NCI-H446 treated with DMSO at 0.1 percent for 48 hours (cell line): ENCODE measurements at regions not wholly inside any gene's neighbourhood (a gene's known extent, or its start where the extent isn't known, plus 50 kb on each side); places are given as distances from the start of the nearest gene placed in this dataset.
"Not testable (repeated sequence)": the region's sequence is repeated elsewhere in the genome, so short reads cannot be mapped to it uniquely, and the experiment has no call there.

Experiments
- DNase-seq: peaks from one replicate; lab custom pipeline; 2025; lab: John Stamatoyannopoulos, UW

- no peak for DNase-seq
Observed at GRCh38 chr5:1731091-1731639, 68.5 kb downstream of the MRPL36 start.

- DNase-seq = no peak
Observed at GRCh38 chr5:1730487-1730847, 69.2 kb downstream of the MRPL36 start.

- DNase-seq = no peak
Observed at GRCh38 chr5:1729641-1730486, 69.8 kb downstream of the MRPL36 start.

- no peak for DNase-seq
Observed at GRCh38 chr5:1728846-1729245, 70.8 kb downstream of the MRPL36 start.

GRCh38 chr5:1727571-1727970 lies 72.1 kb downstream of the MRPL36 start:
- DNase-seq = no peak

- DNase-seq = no peak
Observed at GRCh38 chr5:1726956-1727355, 72.7 kb downstream of the MRPL36 start.

- no peak for DNase-seq
Observed at GRCh38 chr5:1726469-1726865, 73.2 kb downstream of the MRPL36 start.

GRCh38 chr5:1725641-1726468 lies 73.8 kb downstream of the MRPL36 start:
- no peak for DNase-seq

GRCh38 chr5:1724822-1725602 lies 74.6 kb downstream of the MRPL36 start:
- no peak for DNase-seq

- no peak for DNase-seq
Observed at GRCh38 chr5:1723957-1724821, 75.4 kb downstream of the MRPL36 start.

- no peak for DNase-seq
Observed at GRCh38 chr5:1723476-1723875, 76.2 kb downstream of the MRPL36 start.

- DNase-seq = no peak
Observed at GRCh38 chr5:1722877-1723276, 76.8 kb downstream of the MRPL36 start.

- no peak for DNase-seq
Observed at GRCh38 chr5:1720396-1721110, 79.1 kb downstream of the MRPL36 start.

GRCh38 chr5:1719860-1720259 lies 79.8 kb downstream of the MRPL36 start:
- DNase-seq = no peak

GRCh38 chr5:1718669-1719068 lies 81.0 kb downstream of the MRPL36 start:
- DNase-seq = no peak

GRCh38 chr5:1710091-1710490 lies 89.5 kb downstream of the MRPL36 start:
- not testable (repeated sequence) for DNase-seq

- DNase-seq = no peak
Observed at GRCh38 chr5:1709171-1709803, 90.3 kb downstream of the MRPL36 start.

- DNase-seq = no peak
Observed at GRCh38 chr5:1708592-1709141, 91.0 kb downstream of the MRPL36 start.

GRCh38 chr5:1707467-1707866 lies 92.2 kb downstream of the MRPL36 start:
- no peak for DNase-seq

GRCh38 chr5:1706428-1706827 lies 93.2 kb downstream of the MRPL36 start:
- no peak for DNase-seq
